GM19328 (cell line): ENCODE measurements at regions not wholly inside any gene's neighbourhood (a gene's known extent, or its start where the extent isn't known, plus 50 kb on each side); places are given as distances from the start of the nearest gene placed in this dataset.
"Not testable (repeated sequence)": the region's sequence is repeated elsewhere in the genome, so short reads cannot be mapped to it uniquely, and the experiment has no call there.

Experiments used
- ATAC-seq: cut with Tn5 transposase; IDR thresholded peaks from one replicate; pipeline ENCODE4 v1.9.1; 2021; ENCODE audit warnings: mild to moderate bottlenecking, moderate library complexity; ENCODE audit not compliant: unreplicated experiment

GRCh38 chr3:125697126-125697525 is 101.8 kb upstream of the OSBPL11 start:
- not testable (repeated sequence) for ATAC-seq

- ATAC-seq: not testable (repeated sequence)
These were observed 102.8 kb upstream of the OSBPL11 start for GRCh38 chr3:125697979-125698640.

GRCh38 chr3:125715651-125716050 is 120.4 kb upstream of the OSBPL11 start:
- ATAC-seq: no peak

GRCh38 chr3:125732151-125732550 is 136.9 kb upstream of the OSBPL11 start:
- ATAC-seq: not testable (repeated sequence)

GRCh38 chr3:125741991-125742718 is 146.9 kb upstream of the OSBPL11 start:
- not testable (repeated sequence) for ATAC-seq

- not testable (repeated sequence) for ATAC-seq
These were observed 147.5 kb upstream of the OSBPL11 start for GRCh38 chr3:125742845-125743244.

GRCh38 chr3:125757050-125757449 is 161.8 kb upstream of the OSBPL11 start:
- not testable (repeated sequence) for ATAC-seq

- ATAC-seq: not testable (repeated sequence)
These were observed 163.4 kb upstream of the OSBPL11 start for GRCh38 chr3:125758641-125759130.

GRCh38 chr3:125762601-125763000 is 167.3 kb upstream of the OSBPL11 start:
- not testable (repeated sequence) for ATAC-seq

- not testable (repeated sequence) for ATAC-seq
These were observed 171.1 kb upstream of the OSBPL11 start for GRCh38 chr3:125766285-125766826.

- not testable (repeated sequence) for ATAC-seq
These were observed 171.6 kb upstream of the OSBPL11 start for GRCh38 chr3:125766931-125767330.

- no peak for ATAC-seq
These were observed 172.3 kb upstream of the OSBPL11 start for GRCh38 chr3:125767641-125768040.

GRCh38 chr3:125768821-125769220 is 173.5 kb upstream of the OSBPL11 start:
- ATAC-seq: not testable (repeated sequence)

GRCh38 chr3:125771506-125771905 is 176.2 kb upstream of the OSBPL11 start:
- ATAC-seq: not testable (repeated sequence)

- not testable (repeated sequence) for ATAC-seq
These were observed 179.2 kb upstream of the OSBPL11 start for GRCh38 chr3:125774433-125775034.

- not testable (repeated sequence) for ATAC-seq
These were observed 179.8 kb upstream of the OSBPL11 start for GRCh38 chr3:125775106-125775505.

- not testable (repeated sequence) for ATAC-seq
These were observed 180.5 kb upstream of the OSBPL11 start for GRCh38 chr3:125775606-125776294.

GRCh38 chr3:125779276-125779675 is 184.0 kb upstream of the OSBPL11 start:
- ATAC-seq: not testable (repeated sequence)

GRCh38 chr3:125779918-125780317 is 184.6 kb upstream of the OSBPL11 start:
- ATAC-seq: not testable (repeated sequence)

GRCh38 chr3:125781678-125782077 is 186.4 kb upstream of the OSBPL11 start:
- not testable (repeated sequence) for ATAC-seq

- ATAC-seq: not testable (repeated sequence)
These were observed 178.7 kb upstream of the ROPN1B start for GRCh38 chr3:125790312-125790711.
